Sigmoid colon (tissue), 4 donors: ENCODE measurements at regions not wholly inside any gene's neighbourhood (a gene's known extent, or its start where the extent isn't known, plus 50 kb on each side); places are given as distances from the start of the nearest gene placed in this dataset.

Source experiments
- POLR2A ChIP-seq, 2 donors: fragments of 450-650 bp; IDR thresholded peaks; one replicate each; pipeline ENCODE4 v1.6.1; 2016; ENCODE audit warnings: antibody characterized with exemption in 2 of 2, mild to moderate bottlenecking in 2 of 2, moderate library complexity in 2 of 2
- POLR2AphosphoS5 ChIP-seq, 4 donors: sonication (generic); formaldehyde crosslinking; IDR thresholded peaks; one replicate each; pipeline ENCODE4 v1.6.1; 2017; ENCODE audit warnings: antibody characterized with exemption in 4 of 4
- TF ChIP-seq, protein P1 (sequence below), 4 experiments: fragments of 450-650 bp in 3 of 4; fragments of 200-600 bp in 1 of 4; IDR thresholded peaks; one replicate each; pipeline ENCODE4 v1.5.1; 2016 to 2019; ENCODE audit warnings: antibody characterized with exemption in 4 of 4, mild to moderate bottlenecking in 3 of 4, moderate library complexity in 2 of 4

GRCh38 chr7:118771672-118772071, 547.2 kb downstream of the ANKRD7 start:
- TF ChIP-seq, protein P1, sequence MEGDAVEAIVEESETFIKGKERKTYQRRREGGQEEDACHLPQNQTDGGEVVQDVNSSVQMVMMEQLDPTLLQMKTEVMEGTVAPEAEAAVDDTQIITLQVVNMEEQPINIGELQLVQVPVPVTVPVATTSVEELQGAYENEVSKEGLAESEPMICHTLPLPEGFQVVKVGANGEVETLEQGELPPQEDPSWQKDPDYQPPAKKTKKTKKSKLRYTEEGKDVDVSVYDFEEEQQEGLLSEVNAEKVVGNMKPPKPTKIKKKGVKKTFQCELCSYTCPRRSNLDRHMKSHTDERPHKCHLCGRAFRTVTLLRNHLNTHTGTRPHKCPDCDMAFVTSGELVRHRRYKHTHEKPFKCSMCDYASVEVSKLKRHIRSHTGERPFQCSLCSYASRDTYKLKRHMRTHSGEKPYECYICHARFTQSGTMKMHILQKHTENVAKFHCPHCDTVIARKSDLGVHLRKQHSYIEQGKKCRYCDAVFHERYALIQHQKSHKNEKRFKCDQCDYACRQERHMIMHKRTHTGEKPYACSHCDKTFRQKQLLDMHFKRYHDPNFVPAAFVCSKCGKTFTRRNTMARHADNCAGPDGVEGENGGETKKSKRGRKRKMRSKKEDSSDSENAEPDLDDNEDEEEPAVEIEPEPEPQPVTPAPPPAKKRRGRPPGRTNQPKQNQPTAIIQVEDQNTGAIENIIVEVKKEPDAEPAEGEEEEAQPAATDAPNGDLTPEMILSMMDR (IDR thresholded peaks at IDR 0.05) = no peak
- TF ChIP-seq POLR2AphosphoS5 (IDR thresholded peaks at IDR 0.05) (no peak), POLR2A (IDR thresholded peaks at IDR 0.05) (no peak)
